ENCODE measurements at regions not wholly inside any gene's neighbourhood (a gene's known extent, or its start where the extent isn't known, plus 50 kb on each side); places are given as distances from the start of the nearest gene placed in this dataset.
"Not testable (repeated sequence)": the region's sequence is repeated elsewhere in the genome, so short reads cannot be mapped to it uniquely, and the experiment has no call there.

- not testable (repeated sequence) for DNase-seq (ENCODE audit: low spot score)
These were observed 294.7 kb upstream of the TEKT4 start for GRCh38 chr2:94576486-94576885.

DNA sequence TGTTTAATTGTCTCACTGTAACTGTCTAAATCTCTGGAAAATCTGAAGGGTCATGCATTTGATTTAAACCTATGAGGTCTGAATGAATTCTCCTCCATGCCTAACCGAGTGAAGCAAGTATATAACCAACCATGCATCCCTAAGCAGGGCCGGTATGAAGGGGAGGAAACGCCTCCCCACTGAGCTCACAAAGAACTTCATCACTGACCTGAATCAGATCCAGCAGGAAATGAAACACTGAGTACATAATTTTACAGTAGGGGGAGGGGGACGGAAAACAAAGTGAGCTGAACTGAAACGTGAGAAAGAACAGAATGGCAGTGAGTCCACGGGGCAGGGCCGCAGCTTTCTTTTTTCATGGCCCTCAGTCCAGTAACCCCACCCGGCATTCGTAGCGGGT lies 294.1 kb upstream of the TEKT4 start:
- not testable (repeated sequence) for DNase-seq (ENCODE audit: low spot score)

DNA sequence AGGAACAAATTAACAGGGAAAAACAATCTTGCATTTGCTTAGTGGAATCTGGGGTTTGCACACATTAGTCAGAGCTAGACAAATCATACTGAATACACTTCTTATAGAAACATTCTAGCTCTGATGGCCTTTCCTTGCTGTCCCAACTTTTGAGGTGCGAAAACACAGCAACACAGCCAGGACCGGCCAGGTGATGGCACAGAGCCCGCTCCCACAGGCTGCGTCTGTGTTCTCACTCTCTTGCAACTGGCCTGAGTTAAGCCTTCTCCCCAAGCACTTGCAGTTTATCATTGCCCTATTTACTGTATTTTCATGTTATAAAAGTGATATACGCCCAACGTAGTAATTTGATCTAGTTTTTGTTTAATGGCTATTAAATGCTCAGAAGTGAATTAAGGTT lies 292.0 kb upstream of the TEKT4 start:
- DNase-seq (ENCODE audit: low spot score) = not testable (repeated sequence)

GRCh38 chr2:94583081-94583723 lies 288.0 kb upstream of the TEKT4 start:
- not testable (repeated sequence) for DNase-seq (ENCODE audit: low spot score)

- not testable (repeated sequence) for DNase-seq (ENCODE audit: low spot score)
These were observed 286.7 kb upstream of the TEKT4 start for GRCh38 chr2:94584569-94584968.

GRCh38 chr2:94586032-94586982 lies 284.9 kb upstream of the TEKT4 start:
- DNase-seq (ENCODE audit: low spot score) = peak; percentile 29

DNA sequence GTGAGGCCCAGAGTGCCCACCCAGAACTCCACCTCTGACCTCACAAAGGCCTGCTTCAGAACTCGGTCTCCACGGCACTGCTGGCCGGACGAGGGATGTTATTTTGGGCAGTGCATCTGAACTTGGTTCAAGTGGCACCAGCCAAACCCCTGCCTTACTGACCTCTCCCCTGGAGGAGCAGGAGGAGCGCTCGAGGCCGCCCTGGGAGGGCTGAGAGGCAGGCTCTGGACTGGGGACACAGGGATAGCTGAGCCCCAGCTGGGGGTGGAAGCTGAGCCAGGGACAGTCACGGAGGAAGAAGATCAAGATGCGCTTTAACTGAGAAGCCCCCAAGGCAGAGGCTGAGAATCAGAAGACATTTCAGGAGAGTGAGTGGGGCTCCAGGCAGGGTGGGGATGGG lies 284.2 kb upstream of the TEKT4 start:
- not testable (repeated sequence) for DNase-seq (ENCODE audit: low spot score)

DNA sequence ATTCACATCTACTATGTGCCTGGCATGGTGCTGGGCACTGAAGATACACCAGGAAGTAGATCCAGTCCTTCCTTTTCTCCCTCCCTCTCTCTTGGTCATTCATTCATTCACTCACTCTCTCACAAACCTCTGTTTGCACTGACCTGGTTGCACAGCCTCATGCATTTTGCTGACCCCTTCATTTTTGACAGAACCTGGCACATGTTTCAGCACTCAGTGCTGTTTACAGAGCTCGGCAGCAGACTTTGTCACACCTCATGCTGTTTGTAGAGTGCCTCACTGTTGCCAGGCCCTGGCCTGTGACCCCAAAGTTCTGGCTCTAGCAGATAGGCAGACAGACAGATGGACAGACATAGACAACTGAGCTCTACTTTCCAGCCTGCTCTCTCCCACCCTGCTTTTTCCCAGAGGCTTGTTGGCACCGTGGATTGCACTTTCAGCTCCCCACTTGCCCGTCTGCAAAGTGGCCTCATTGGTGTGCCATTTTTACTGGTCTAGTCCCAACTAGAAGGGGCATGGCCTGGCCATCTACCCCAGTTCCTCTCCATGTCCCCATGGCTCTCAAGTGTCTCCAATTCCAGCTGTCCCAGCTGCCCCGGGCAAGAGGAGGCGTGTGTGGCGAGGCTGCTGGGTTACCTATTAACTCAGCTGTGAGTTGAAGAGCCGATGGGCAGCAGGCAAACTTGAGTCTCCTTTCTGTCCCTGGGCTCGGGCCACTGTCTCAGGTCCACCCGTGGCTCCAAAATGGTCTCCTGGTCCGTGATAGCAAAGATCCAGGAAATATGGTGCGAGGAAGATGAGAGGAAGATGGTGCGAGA lies 277.0 kb upstream of the TEKT4 start:
- not testable (repeated sequence) for DNase-seq (ENCODE audit: low spot score)

GRCh38 chr2:94595956-94596355 lies 275.3 kb upstream of the TEKT4 start:
- DNase-seq (ENCODE audit: low spot score) = not testable (repeated sequence)

DNA sequence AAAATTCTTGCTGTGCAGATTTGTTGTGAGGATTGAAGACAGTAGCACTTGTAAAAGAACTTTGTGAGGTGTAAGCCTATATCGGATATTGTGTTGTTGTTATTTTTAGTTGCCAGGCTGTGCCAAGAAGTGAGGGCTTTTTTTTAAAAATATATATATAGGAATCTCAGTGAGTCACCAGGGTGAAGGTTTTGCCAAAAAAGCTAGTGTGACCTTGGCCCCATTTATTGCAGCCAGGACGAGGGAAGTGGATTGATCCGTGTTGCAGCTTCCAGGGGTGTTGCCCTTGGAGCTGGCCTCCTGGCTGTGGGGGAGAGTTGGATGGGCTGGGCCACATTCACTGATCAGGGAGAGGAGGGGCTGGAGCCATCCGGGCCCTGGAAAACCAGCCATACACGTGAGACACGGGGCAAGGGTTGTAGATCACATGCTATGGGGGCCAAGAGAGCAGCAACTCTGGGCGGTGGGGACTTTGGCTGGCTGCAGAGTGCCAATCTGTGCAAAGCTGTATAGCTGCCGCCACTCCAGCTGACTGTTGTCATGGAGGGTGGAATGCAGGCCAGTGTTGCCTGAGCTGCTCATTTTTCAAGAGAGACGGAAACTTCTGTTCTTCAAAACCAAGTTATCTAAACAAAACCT lies 273.0 kb upstream of the TEKT4 start:
- not testable (repeated sequence) for DNase-seq (ENCODE audit: low spot score)

GRCh38 chr2:94600929-94601328 lies 270.3 kb upstream of the TEKT4 start:
- not testable (repeated sequence) for DNase-seq (ENCODE audit: low spot score)

GRCh38 chr2:94602466-94602865 lies 268.8 kb upstream of the TEKT4 start:
- no peak for DNase-seq (ENCODE audit: low spot score)

DNA sequence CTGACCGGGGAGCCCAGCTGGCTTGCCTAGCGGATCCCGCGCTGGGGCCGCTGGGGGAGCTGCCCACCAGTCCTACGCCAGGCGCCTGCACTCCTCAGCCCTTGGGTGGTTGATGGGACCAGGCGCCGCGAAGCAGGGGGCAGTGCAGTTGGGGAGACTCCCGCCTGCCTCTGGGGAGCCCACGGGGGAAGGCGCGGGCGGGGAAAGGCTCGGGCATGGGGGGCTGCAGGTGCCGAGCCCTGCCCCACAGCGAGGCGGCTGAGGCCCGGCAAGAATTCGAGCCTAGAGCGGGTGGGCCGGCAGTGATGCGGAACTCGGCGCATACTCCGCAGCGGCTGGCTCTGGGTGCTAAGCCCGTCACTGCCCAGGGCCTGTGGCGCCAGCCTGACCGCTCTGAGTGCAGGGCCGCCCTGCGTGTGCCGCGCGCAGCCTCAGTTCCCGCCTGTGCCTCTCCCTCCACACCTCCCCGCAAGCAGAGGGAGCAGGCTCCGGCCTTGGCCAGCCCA lies 249.1 kb upstream of the TEKT4 start:
- no peak for DNase-seq (ENCODE audit: low spot score)

- not testable (repeated sequence) for DNase-seq (ENCODE audit: low spot score)
These were observed 242.3 kb upstream of the TEKT4 start for GRCh38 chr2:94628953-94629352.

GRCh38 chr2:94641397-94641796 lies 229.8 kb upstream of the TEKT4 start:
- DNase-seq (ENCODE audit: low spot score) = not testable (repeated sequence)

GRCh38 chr2:94652131-94652530 lies 219.1 kb upstream of the TEKT4 start:
- not testable (repeated sequence) for DNase-seq (ENCODE audit: low spot score)

DNA sequence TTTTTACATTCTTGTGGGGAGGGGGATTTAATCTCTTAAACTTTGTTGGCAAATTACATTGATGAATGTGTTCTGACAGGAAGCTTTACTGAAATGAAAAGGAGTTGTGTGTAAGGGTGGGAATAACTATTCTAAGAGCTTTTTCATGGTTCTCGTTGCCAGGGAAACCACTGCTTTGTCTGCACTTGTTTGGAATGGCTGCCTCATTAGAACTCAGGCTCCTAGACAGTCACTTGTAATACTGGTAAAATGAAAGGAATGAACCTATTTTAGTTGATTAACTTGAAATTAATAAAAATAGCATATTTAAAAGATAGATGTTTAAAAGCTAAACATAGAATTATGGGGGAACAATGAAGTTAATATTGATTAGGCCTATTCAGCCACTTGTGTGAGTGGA lies 201.4 kb upstream of the TEKT4 start:
- not testable (repeated sequence) for DNase-seq (ENCODE audit: low spot score)

GRCh38 chr2:94694236-94694635 lies 177.0 kb upstream of the TEKT4 start:
- DNase-seq (ENCODE audit: low spot score) = not testable (repeated sequence)

DNA sequence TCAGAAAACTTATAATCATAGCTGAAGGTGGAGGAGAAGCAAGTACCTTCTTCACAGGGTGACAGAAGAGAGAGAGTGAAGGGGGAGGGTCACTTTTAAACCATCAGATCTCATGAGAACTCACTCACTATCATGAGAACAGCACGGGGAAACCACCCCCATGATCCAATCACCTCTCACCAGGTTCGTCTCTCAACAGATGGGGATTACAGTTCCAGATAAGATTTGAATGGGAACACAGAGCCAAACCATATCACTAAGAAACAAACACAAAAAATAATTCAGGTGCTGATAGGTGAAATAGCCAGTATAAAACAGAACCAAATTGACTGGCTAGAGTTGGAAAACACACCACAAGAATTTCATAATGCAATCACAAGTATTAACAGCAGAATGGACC lies 162.2 kb upstream of the TEKT4 start:
- not testable (repeated sequence) for DNase-seq (ENCODE audit: low spot score)

DNA sequence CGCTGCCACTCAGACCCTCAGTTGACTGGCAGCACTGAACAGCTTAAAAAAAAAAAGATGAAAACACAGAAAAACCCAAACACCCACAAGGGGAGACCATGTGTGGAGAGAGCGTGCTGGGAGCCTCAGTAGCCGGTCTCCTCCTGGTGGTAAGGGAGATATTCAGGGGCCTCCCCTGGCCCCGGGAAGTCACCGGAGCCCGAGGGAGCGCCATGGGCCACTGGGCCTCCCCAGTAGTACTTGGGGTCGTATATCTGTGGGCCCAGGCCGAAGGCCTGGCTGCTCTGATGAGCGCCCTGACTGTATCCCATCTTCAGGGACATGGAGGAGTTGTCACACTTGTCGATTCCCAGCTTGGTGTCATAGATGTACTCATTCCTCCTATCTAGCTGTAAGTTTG lies 145.7 kb upstream of the TEKT4 start:
- no peak for DNase-seq (ENCODE audit: low spot score)

DNA sequence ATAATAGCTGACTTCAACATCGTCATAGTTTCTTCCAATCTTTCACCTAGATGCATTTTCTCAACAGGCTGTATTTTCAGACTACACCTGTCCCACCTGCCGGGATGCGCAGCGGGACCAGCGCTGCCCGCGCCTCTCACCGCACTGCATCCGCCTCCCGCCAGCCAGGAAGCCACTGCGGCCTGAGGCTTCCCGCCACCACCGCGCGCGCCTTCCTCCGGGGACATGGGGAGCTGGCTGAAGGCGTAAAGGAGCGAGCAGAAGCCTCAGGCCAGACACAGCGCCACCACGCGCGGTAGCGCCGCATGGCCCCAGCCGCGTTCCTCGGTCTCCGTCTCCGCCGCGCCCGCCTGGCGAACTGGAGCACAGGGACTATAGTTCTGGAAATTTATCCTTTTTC lies 135.7 kb upstream of the TEKT4 start:
- DNase-seq (ENCODE audit: low spot score) = not testable (repeated sequence)
